NCI-H1092 (cell line): ENCODE measurements at regions not wholly inside any gene's neighbourhood (a gene's known extent, or its start where the extent isn't known, plus 50 kb on each side); places are given as distances from the start of the nearest gene placed in this dataset.
"Not testable (repeated sequence)": the region's sequence is repeated elsewhere in the genome, so short reads cannot be mapped to it uniquely, and the experiment has no call there.

Source experiments
- DNase-seq: peaks from one replicate; lab custom pipeline; 2025; lab: John Stamatoyannopoulos, UW

- DNase-seq: peak; percentile 96
Observed at GRCh38 chr20:41717483-41717882, 99.3 kb upstream of the CHD6 start.

- DNase-seq: no peak
Observed at GRCh38 chr20:41716911-41717310, 98.7 kb upstream of the CHD6 start.

GRCh38 chr20:41716436-41716835 is 98.3 kb upstream of the CHD6 start:
- no peak for DNase-seq

- no peak for DNase-seq
Observed at GRCh38 chr20:41715526-41715925, 97.3 kb upstream of the CHD6 start.

- peak; percentile 24 for DNase-seq
Observed at GRCh38 chr20:41714030-41714429, 95.9 kb upstream of the CHD6 start.

- no peak for DNase-seq
Observed at GRCh38 chr20:41704896-41705295, 86.7 kb upstream of the CHD6 start.

GRCh38 chr20:41702647-41703046 is 84.5 kb upstream of the CHD6 start:
- DNase-seq: no peak

- DNase-seq: no peak
Observed at GRCh38 chr20:41701588-41702348, 83.6 kb upstream of the CHD6 start.

- DNase-seq: not testable (repeated sequence)
Observed at GRCh38 chr20:41699673-41700072, 81.5 kb upstream of the CHD6 start.

- DNase-seq: peak; percentile 29
Observed at GRCh38 chr20:41697861-41698559, 79.8 kb upstream of the CHD6 start.

- no peak for DNase-seq
Observed at GRCh38 chr20:41696428-41696827, 78.3 kb upstream of the CHD6 start.

- no peak for DNase-seq
Observed at GRCh38 chr20:41694796-41695195, 76.6 kb upstream of the CHD6 start.

GRCh38 chr20:41693136-41693979 is 75.2 kb upstream of the CHD6 start:
- peak; percentile 96 for DNase-seq

- peak; percentile 42 for DNase-seq
Observed at GRCh38 chr20:41692479-41693135, 74.4 kb upstream of the CHD6 start.

- DNase-seq: no peak
Observed at GRCh38 chr20:41691443-41691842, 73.3 kb upstream of the CHD6 start.

GRCh38 chr20:41690702-41691101 is 72.5 kb upstream of the CHD6 start:
- no peak for DNase-seq

- DNase-seq: no peak
Observed at GRCh38 chr20:41686961-41687360, 68.8 kb upstream of the CHD6 start.

GRCh38 chr20:41685145-41685544 is 67.0 kb upstream of the CHD6 start:
- not testable (repeated sequence) for DNase-seq

GRCh38 chr20:41678799-41679198 is 60.6 kb upstream of the CHD6 start:
- no peak for DNase-seq

GRCh38 chr20:41672282-41672681 is 54.1 kb upstream of the CHD6 start:
- DNase-seq: no peak

- no peak for DNase-seq
Observed at GRCh38 chr20:41671143-41671542, 53.0 kb upstream of the CHD6 start.

- DNase-seq: no peak
Observed at GRCh38 chr20:41670631-41671030, 52.5 kb upstream of the CHD6 start.
